DND-41 (cell line): ENCODE measurements at regions not wholly inside any gene's neighbourhood (a gene's known extent, or its start where the extent isn't known, plus 50 kb on each side); places are given as distances from the start of the nearest gene placed in this dataset.

ENCODE experiments used
- CTCF ChIP-seq: IDR thresholded peaks from 2 replicates; pipeline ENCODE4 v1.5.1; 2012; ENCODE audit warnings: borderline replicate concordance, low read length, moderate library complexity, mild to moderate bottlenecking; ENCODE audit not compliant: poor library complexity, severe bottlenecking; ENCODE audit errors: extremely low read depth
- EZH2 ChIP-seq: IDR thresholded peaks from 3 replicates; pipeline ENCODE4 v1.6.1; 2012; ENCODE audit warnings: borderline replicate concordance, low read depth, mild to moderate bottlenecking, moderate library complexity, low read length, inconsistent platforms; ENCODE audit not compliant: severe bottlenecking

DNA sequence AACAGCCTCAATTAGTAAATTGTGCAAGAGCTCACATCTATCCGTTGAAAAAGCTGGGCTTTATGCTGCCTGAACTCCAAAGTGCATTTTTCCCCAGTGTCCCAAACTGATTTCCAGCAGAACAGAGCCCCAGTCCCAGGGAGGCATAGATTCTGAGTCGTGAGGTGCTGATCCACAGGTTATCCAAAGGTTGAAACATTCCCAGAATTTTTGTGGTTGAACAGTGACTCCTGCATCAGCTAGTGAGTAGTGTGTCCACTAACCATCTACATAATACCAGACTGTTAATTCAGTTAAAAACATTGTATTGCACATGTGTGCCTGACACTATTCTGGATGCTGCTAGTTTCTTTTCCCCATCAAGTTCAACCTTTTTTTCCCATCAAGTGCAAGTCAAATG lies 761.5 kb downstream of the GATA3 start:
- TF ChIP-seq EZH2 (no peak), CTCF (no peak)
